ENCODE measurements at regions not wholly inside any gene's neighbourhood (a gene's known extent, or its start where the extent isn't known, plus 50 kb on each side); places are given as distances from the start of the nearest gene placed in this dataset.
"Not testable (repeated sequence)": the region's sequence is repeated elsewhere in the genome, so short reads cannot be mapped to it uniquely, and the experiment has no call there.

DNA sequence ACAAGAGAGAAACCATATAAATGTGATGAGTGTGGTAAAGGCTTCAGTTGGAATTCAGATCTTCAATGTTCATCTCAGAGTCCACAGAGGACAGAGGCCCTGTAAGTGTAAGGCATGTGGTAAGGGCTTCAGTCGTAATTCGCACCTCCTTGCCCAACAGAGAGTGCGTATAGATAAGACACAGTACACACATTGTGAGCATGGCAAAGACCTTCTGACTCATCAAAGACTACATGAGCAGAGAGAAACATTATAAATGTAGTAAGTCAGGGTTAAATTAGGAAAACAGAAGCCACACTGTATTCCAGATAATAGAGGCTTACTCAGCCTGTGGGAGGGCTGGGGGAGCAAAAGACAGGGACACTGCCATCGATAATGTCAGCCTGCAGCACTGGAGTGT, 98.1 kb upstream of the GPR39 start:
- CTCF ChIA-PET; intact Hi-C loops (cut with micrococcal nuclease; ENCODE audit: unreplicated experiment); H3K27me3 ChIP-seq (ENCODE audit: control insufficient read depth, insufficient read depth, low read length); ATAC-seq; H3K4me3 ChIP-seq (ENCODE audit: low read depth in 2 of 2, low read length in 2 of 2); POLR2A ChIA-PET; in situ Hi-C loops (cut with HindIII; ENCODE audit: low pct_unique_long_range_greater_than_20kb, low sequenced_read_pairs); H3K36me3 ChIP-seq (ENCODE audit: control insufficient read depth, insufficient read depth, low read length); H3K9me3 ChIP-seq (ENCODE audit: control insufficient read depth, insufficient read depth, low read depth, low read length); BruUV-seq (replicated peaks); H3K27ac ChIP-seq (ENCODE audit: low read length); H3K4me1 ChIP-seq (ENCODE audit: control insufficient read depth, insufficient read depth, low read length); DNase-seq (ENCODE audit: low read depth, low spot score): not testable (repeated sequence)

GRCh38 chr2:132324005-132324404, 92.6 kb upstream of the GPR39 start:
- POLR2A ChIA-PET; DNase-seq (ENCODE audit: low read depth, low spot score); H3K4me1 ChIP-seq (ENCODE audit: control insufficient read depth, insufficient read depth, low read length); BruUV-seq (replicated peaks); H3K36me3 ChIP-seq (ENCODE audit: control insufficient read depth, insufficient read depth, low read length); H3K4me3 ChIP-seq (ENCODE audit: low read depth in 2 of 2, low read length in 2 of 2); H3K27ac ChIP-seq (ENCODE audit: low read length); H3K9me3 ChIP-seq (ENCODE audit: control insufficient read depth, insufficient read depth, low read depth, low read length); in situ Hi-C loops (cut with HindIII; ENCODE audit: low pct_unique_long_range_greater_than_20kb, low sequenced_read_pairs); CTCF ChIA-PET; intact Hi-C loops (cut with micrococcal nuclease; ENCODE audit: unreplicated experiment); ATAC-seq; H3K27me3 ChIP-seq (ENCODE audit: control insufficient read depth, insufficient read depth, low read length): not testable (repeated sequence)

GRCh38 chr2:132332345-132333033, 84.1 kb upstream of the GPR39 start:
- CTCF ChIA-PET; in situ Hi-C loops (cut with HindIII; ENCODE audit: low pct_unique_long_range_greater_than_20kb, low sequenced_read_pairs); DNase-seq (ENCODE audit: low read depth, low spot score); H3K27me3 ChIP-seq (ENCODE audit: control insufficient read depth, insufficient read depth, low read length); H3K4me1 ChIP-seq (ENCODE audit: control insufficient read depth, insufficient read depth, low read length); BruUV-seq (replicated peaks); H3K9me3 ChIP-seq (ENCODE audit: control insufficient read depth, insufficient read depth, low read depth, low read length); H3K4me3 ChIP-seq (ENCODE audit: low read depth in 2 of 2, low read length in 2 of 2); POLR2A ChIA-PET; H3K36me3 ChIP-seq (ENCODE audit: control insufficient read depth, insufficient read depth, low read length); H3K27ac ChIP-seq (ENCODE audit: low read length); intact Hi-C loops (cut with micrococcal nuclease; ENCODE audit: unreplicated experiment); ATAC-seq: not testable (repeated sequence)

GRCh38 chr2:132337135-132337534, 79.5 kb upstream of the GPR39 start:
- H3K4me3 ChIP-seq (ENCODE audit: low read depth in 2 of 2, low read length in 2 of 2); DNase-seq (ENCODE audit: low read depth, low spot score); POLR2A ChIA-PET; CTCF ChIA-PET; BruUV-seq (replicated peaks); intact Hi-C loops (cut with micrococcal nuclease; ENCODE audit: unreplicated experiment); H3K27ac ChIP-seq (ENCODE audit: low read length); H3K9me3 ChIP-seq (ENCODE audit: control insufficient read depth, insufficient read depth, low read depth, low read length); H3K27me3 ChIP-seq (ENCODE audit: control insufficient read depth, insufficient read depth, low read length); H3K36me3 ChIP-seq (ENCODE audit: control insufficient read depth, insufficient read depth, low read length); in situ Hi-C loops (cut with HindIII; ENCODE audit: low pct_unique_long_range_greater_than_20kb, low sequenced_read_pairs); ATAC-seq; H3K4me1 ChIP-seq (ENCODE audit: control insufficient read depth, insufficient read depth, low read length): not testable (repeated sequence)

- H3K36me3 ChIP-seq (ENCODE audit: control insufficient read depth, insufficient read depth, low read length); BruUV-seq (replicated peaks); H3K27me3 ChIP-seq (ENCODE audit: control insufficient read depth, insufficient read depth, low read length); H3K4me3 ChIP-seq (ENCODE audit: low read depth in 2 of 2, low read length in 2 of 2); intact Hi-C loops (cut with micrococcal nuclease; ENCODE audit: unreplicated experiment); in situ Hi-C loops (cut with HindIII; ENCODE audit: low pct_unique_long_range_greater_than_20kb, low sequenced_read_pairs); H3K4me1 ChIP-seq (ENCODE audit: control insufficient read depth, insufficient read depth, low read length); ATAC-seq; CTCF ChIA-PET; H3K27ac ChIP-seq (ENCODE audit: low read length); H3K9me3 ChIP-seq (ENCODE audit: control insufficient read depth, insufficient read depth, low read depth, low read length); POLR2A ChIA-PET; DNase-seq (ENCODE audit: low read depth, low spot score): not testable (repeated sequence)
Measured at GRCh38 chr2:132337844-132338243, 78.8 kb upstream of the GPR39 start.

All from Panc1 (cell line).